RWPE2 (cell line): ENCODE measurements at regions not wholly inside any gene's neighbourhood (a gene's known extent, or its start where the extent isn't known, plus 50 kb on each side); places are given as distances from the start of the nearest gene placed in this dataset.

Experiments
- ATAC-seq: fragments of 200-7000 bp; cut with Tn5 transposase; 3 replicates; pipeline ENCODE4 v1.9.1; 2021; ENCODE audit warnings: low read depth
- DNase-seq: peaks from one replicate; pipeline ENCODE4 v3.0.0-alpha.2; 2020; ENCODE audit warnings: low spot score
- H3K27ac ChIP-seq: fragments of 450-650 bp; 2 replicates; pipeline ENCODE4 v1.5.1; 2017; ENCODE audit warnings: mild to moderate bottlenecking; ENCODE audit not compliant: poor library complexity, severe bottlenecking
- H3K27me3 ChIP-seq: fragments of 250-450 bp; sonication (Bioruptor Pico); 2 replicates; pipeline ENCODE4 v1.5.1; 2021; ENCODE audit warnings: mild to moderate bottlenecking, moderate library complexity; ENCODE audit not compliant: insufficient read depth, poor library complexity, severe bottlenecking
- H3K36me3 ChIP-seq: fragments of 250-450 bp; sonication (Bioruptor Pico); 2 replicates; pipeline ENCODE4 v1.5.1; 2020; ENCODE audit warnings: low read depth, mild to moderate bottlenecking, moderate library complexity
- H3K4me1 ChIP-seq: fragments of 250-450 bp; sonication (Bioruptor Pico); 2 replicates; pipeline ENCODE4 v1.5.1; 2021; ENCODE audit warnings: mild to moderate bottlenecking, moderate library complexity; ENCODE audit not compliant: insufficient read depth, poor library complexity, severe bottlenecking
- H3K4me3 ChIP-seq: fragments of 250-450 bp; sonication (Bioruptor Pico); 2 replicates; pipeline ENCODE4 v1.5.1; 2021; ENCODE audit warnings: mild to moderate bottlenecking, moderate library complexity; ENCODE audit not compliant: severe bottlenecking
- H3K9me3 ChIP-seq: fragments of 250-450 bp; sonication (Bioruptor Pico); 2 replicates; pipeline ENCODE4 v1.5.1; 2021; ENCODE audit warnings: mild to moderate bottlenecking, moderate library complexity; ENCODE audit not compliant: severe bottlenecking
- CTCF ChIP-seq: fragments of 450-650 bp; IDR thresholded peaks from one replicate; pipeline ENCODE4 v1.5.1; 2017; ENCODE audit warnings: mild to moderate bottlenecking, moderate library complexity; ENCODE audit not compliant: poor library complexity, severe bottlenecking

DNA sequence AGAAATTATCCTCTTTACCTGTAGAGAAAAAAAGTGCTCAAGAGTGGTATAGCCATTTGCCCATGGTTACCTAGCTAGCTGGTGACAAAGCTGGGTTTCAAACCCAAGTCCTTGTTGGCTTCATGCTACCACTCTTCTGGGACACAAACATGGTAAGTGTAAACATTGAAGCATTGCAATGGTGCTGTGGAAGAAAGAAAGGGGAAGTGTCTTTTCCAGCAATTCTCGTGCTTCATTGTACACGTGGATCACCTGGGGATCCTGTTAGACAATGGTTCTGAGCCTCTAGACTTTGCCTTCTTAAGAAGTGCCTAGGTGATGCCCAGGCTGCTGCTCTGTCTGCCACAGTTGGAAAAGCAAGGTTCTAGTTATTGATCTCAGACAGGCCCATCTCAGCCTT lies 134.8 kb upstream of the CTNNB1 start:
- no peak for DNase-seq

DNA sequence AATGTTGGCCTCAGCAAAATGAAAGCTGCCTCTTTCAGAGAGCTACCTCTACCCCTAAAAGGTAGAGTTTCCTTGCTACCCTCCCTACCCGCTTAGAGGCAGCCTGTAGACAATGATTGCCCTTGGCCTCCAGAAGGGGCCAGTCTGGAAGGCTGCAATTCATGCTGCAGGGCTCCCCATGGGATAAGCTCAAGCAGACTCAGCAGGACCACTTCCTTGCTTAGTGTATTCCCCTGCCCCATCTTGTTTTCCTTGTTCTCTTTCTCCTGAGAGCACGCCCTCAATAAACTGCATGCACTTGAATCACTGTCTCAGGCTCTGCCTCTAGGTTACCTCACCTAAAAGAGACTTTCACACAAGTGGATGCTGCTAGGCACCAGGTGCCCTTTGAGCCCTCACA lies 134.0 kb upstream of the CTNNB1 start:
- H3K9me3 ChIP-seq, result no peaks in the 10 kb centered on the region
- H3K4me3 ChIP-seq, result no peak overlapping the region
- H3K4me1 ChIP-seq, result no peaks in the 10 kb centered on the region
- no peak overlapping the region for H3K27ac ChIP-seq
- no peaks in the 10 kb centered on the region for H3K36me3 ChIP-seq
- TF ChIP-seq CTCF, result no peak
- H3K27me3 ChIP-seq, result no peaks in the 10 kb centered on the region
- no peak for ATAC-seq
- no peak for DNase-seq

More for the DNA sequence above, 134.8 kb upstream of the CTNNB1 start:
- H3K4me1 ChIP-seq, result no peaks in the 10 kb centered on the region
- no peaks in the 10 kb centered on the region for H3K27me3 ChIP-seq
- no peak overlapping the region for H3K27ac ChIP-seq
- no peak for ATAC-seq
- no peaks in the 10 kb centered on the region for H3K36me3 ChIP-seq
- TF ChIP-seq CTCF, result no peak
- peaks cover under 1% of the 10 kb centered on the region for H3K9me3 ChIP-seq
- no peak overlapping the region for H3K4me3 ChIP-seq

GRCh38 chr3:41073190-41073589 lies 126.1 kb upstream of the CTNNB1 start:
- no peak overlapping the region for H3K4me3 ChIP-seq
- DNase-seq, result no peak
- TF ChIP-seq CTCF, result no peak
- H3K27ac ChIP-seq, result no peak overlapping the region
- H3K9me3 ChIP-seq, result no peaks in the 10 kb centered on the region
- no peaks in the 10 kb centered on the region for H3K4me1 ChIP-seq
- H3K27me3 ChIP-seq, result no peaks in the 10 kb centered on the region
- ATAC-seq, result no peak
- H3K36me3 ChIP-seq, result no peaks in the 10 kb centered on the region

GRCh38 chr3:41075975-41076374 lies 123.3 kb upstream of the CTNNB1 start:
- no peaks in the 10 kb centered on the region for H3K27me3 ChIP-seq

More at GRCh38 chr3:41075975-41076374, 123.3 kb upstream of the CTNNB1 start:
- DNase-seq (no peak), ATAC-seq (no peak)
- Histone ChIP-seq H3K9me3 (no peaks in the 10 kb centered on the region), H3K4me3 (no peak overlapping the region), H3K4me1 (no peaks in the 10 kb centered on the region), H3K27ac (no peak overlapping the region), H3K36me3 (no peaks in the 10 kb centered on the region)
- no peak for TF ChIP-seq CTCF
